NB4 (cell line): ENCODE measurements at regions not wholly inside any gene's neighbourhood (a gene's known extent, or its start where the extent isn't known, plus 50 kb on each side); places are given as distances from the start of the nearest gene placed in this dataset.

Experiments
- POLR2A ChIP-seq: IDR thresholded peaks from 2 replicates; pipeline ENCODE4 v1.6.1; 2011; ENCODE audit warnings: mild to moderate bottlenecking; ENCODE audit not compliant: insufficient read length; ENCODE audit errors: extremely low read depth
- TF ChIP-seq, protein P1 (sequence below): IDR thresholded peaks from one replicate; pipeline ENCODE4 v1.5.1; 2012; ENCODE audit warnings: low read depth, low read length
- TF ChIP-seq, protein P2 (sequence below): IDR thresholded peaks from 2 replicates; pipeline ENCODE4 v1.6.1; 2011; ENCODE audit warnings: low read depth, low read length

DNA sequence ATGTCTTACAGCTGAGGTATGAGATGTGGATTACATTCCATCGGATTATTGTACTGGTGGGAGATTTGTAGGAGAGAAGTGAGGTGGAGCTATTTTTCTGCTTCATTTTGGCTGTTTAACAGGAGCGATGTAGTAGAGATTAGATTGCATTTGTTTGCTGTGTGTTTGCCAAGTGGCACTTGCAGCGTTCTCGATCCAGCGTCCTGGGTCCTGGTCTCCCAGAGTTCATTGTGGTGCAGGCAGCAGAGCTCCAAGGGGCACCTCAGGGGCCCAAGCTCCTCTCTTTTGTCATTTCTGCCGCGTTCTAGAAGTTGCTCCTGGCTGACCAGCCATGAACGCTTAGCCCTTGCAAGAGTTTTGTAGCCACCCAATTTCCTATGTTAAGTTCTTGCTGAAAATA is 210.1 kb upstream of the APCDD1 start:
- TF ChIP-seq, protein P1, sequence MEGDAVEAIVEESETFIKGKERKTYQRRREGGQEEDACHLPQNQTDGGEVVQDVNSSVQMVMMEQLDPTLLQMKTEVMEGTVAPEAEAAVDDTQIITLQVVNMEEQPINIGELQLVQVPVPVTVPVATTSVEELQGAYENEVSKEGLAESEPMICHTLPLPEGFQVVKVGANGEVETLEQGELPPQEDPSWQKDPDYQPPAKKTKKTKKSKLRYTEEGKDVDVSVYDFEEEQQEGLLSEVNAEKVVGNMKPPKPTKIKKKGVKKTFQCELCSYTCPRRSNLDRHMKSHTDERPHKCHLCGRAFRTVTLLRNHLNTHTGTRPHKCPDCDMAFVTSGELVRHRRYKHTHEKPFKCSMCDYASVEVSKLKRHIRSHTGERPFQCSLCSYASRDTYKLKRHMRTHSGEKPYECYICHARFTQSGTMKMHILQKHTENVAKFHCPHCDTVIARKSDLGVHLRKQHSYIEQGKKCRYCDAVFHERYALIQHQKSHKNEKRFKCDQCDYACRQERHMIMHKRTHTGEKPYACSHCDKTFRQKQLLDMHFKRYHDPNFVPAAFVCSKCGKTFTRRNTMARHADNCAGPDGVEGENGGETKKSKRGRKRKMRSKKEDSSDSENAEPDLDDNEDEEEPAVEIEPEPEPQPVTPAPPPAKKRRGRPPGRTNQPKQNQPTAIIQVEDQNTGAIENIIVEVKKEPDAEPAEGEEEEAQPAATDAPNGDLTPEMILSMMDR, result no peak
- TF ChIP-seq POLR2A, result no peak
- TF ChIP-seq, protein P2, sequence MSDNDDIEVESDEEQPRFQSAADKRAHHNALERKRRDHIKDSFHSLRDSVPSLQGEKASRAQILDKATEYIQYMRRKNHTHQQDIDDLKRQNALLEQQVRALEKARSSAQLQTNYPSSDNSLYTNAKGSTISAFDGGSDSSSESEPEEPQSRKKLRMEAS, result no peak
